ENCODE measurements at regions not wholly inside any gene's neighbourhood (a gene's known extent, or its start where the extent isn't known, plus 50 kb on each side); places are given as distances from the start of the nearest gene placed in this dataset.

DNA sequence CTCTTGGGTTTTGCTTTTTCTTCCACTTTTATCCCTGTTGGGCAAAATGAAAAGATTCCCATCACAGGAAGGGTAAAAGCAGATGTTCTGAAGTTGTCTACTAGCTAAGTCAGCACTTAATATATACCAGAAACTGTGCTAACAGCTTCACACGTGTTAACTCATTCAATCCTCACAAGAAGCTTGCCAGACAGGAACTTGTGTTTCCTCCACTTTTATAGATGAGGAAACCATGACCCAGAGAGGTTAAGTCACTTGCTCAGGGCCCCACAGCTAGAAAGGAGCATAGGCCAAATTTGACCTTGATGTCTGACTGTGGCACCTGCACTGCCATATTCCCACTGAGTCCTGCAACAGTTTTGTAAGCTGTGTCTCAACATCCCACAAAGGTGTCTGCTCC, 76.8 kb upstream of the EPC2 start:
- H3K9me2 ChIP-seq (replicated peaks; ENCODE audit: insufficient read depth, low read length) = no peaks in the 10 kb centered on the region

DNA sequence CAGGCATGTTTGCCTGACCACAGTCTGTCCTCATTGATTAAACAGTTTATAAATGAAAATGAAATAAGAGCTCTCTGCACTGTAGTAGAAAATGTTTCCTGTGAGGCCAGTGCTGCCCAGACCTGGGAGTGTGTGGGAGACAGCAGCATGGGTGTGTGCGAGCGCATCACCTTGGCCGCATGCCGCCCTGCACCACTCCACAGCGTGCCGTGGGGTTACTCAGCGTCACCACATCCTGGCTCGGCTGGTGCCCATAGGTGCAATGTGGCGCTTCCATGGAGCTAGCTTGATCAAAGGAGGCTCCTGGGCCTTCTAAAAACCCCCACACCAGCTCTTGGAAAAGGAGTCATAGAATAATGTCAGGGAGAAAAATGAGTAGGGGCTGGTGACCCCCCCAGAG, 76.0 kb upstream of the EPC2 start:
- DNase-seq = no peak
- no peak overlapping the region for H2AFZ ChIP-seq (ENCODE audit: low read length)
- H3K27me3 ChIP-seq (replicated peaks; ENCODE audit: insufficient read depth, low read length) = no peaks in the 10 kb centered on the region
- no peak overlapping the region for H3K27ac ChIP-seq (ENCODE audit: low read length)
- no peaks in the 10 kb centered on the region for H3K9me3 ChIP-seq (replicated peaks; ENCODE audit: insufficient read depth, low read length)
- no peaks in the 10 kb centered on the region for H4K20me1 ChIP-seq (ENCODE audit: insufficient read depth, low read length)
- H3K4me2 ChIP-seq (ENCODE audit: low read depth, low read length) = no peak overlapping the region
- TF ChIP-seq EZH2 (optimal IDR thresholded peaks at IDR 0.05; ENCODE audit: low read depth, low read length) (no peak), EZH2phosphoT487 (IDR thresholded peaks at IDR 0.05; ENCODE audit: low read length) (no peak)
- TF ChIP-seq, protein P1, sequence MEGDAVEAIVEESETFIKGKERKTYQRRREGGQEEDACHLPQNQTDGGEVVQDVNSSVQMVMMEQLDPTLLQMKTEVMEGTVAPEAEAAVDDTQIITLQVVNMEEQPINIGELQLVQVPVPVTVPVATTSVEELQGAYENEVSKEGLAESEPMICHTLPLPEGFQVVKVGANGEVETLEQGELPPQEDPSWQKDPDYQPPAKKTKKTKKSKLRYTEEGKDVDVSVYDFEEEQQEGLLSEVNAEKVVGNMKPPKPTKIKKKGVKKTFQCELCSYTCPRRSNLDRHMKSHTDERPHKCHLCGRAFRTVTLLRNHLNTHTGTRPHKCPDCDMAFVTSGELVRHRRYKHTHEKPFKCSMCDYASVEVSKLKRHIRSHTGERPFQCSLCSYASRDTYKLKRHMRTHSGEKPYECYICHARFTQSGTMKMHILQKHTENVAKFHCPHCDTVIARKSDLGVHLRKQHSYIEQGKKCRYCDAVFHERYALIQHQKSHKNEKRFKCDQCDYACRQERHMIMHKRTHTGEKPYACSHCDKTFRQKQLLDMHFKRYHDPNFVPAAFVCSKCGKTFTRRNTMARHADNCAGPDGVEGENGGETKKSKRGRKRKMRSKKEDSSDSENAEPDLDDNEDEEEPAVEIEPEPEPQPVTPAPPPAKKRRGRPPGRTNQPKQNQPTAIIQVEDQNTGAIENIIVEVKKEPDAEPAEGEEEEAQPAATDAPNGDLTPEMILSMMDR (IDR thresholded peaks at IDR 0.05; ENCODE audit: low read length) = no peak
- H3F3A ChIP-seq (ENCODE audit: insufficient read depth, low read length) = no peaks in the 10 kb centered on the region
- H3K79me2 ChIP-seq (ENCODE audit: low read length) = no peaks in the 10 kb centered on the region
- H3K9me2 ChIP-seq (replicated peaks; ENCODE audit: insufficient read depth, low read length) = no peaks in the 10 kb centered on the region
- no peak overlapping the region for H3K4me3 ChIP-seq (ENCODE audit: low read length)
- H3K4me1 ChIP-seq (ENCODE audit: low read length) = peaks cover 12% of the 10 kb centered on the region
- H3K9ac ChIP-seq (ENCODE audit: low read length) = no peak overlapping the region
- no peaks in the 10 kb centered on the region for H3K36me3 ChIP-seq (replicated peaks; ENCODE audit: insufficient read depth, low read length)

More for the DNA sequence above, 76.8 kb upstream of the EPC2 start:
- no peaks in the 10 kb centered on the region for H4K20me1 ChIP-seq (ENCODE audit: insufficient read depth, low read length)
- no peaks in the 10 kb centered on the region for H3K79me2 ChIP-seq (ENCODE audit: low read length)
- H3K27ac ChIP-seq (ENCODE audit: low read length) = no peak overlapping the region
- TF ChIP-seq EZH2phosphoT487 (IDR thresholded peaks at IDR 0.05; ENCODE audit: low read length) = no peak
- TF ChIP-seq, protein P1 (IDR thresholded peaks at IDR 0.05; ENCODE audit: low read length) = no peak
- no peak for TF ChIP-seq EZH2 (optimal IDR thresholded peaks at IDR 0.05; ENCODE audit: low read depth, low read length)
- no peak overlapping the region for H3K4me3 ChIP-seq (ENCODE audit: low read length)
- no peak overlapping the region for H3K4me2 ChIP-seq (ENCODE audit: low read depth, low read length)
- peak; percentile 40 for DNase-seq
- no peaks in the 10 kb centered on the region for H3K36me3 ChIP-seq (replicated peaks; ENCODE audit: insufficient read depth, low read length)
- no peak overlapping the region for H3K9ac ChIP-seq (ENCODE audit: low read length)
- H3K9me3 ChIP-seq (replicated peaks; ENCODE audit: insufficient read depth, low read length) = no peaks in the 10 kb centered on the region
- no peaks in the 10 kb centered on the region for H3K27me3 ChIP-seq (replicated peaks; ENCODE audit: insufficient read depth, low read length)
- peaks cover 12% of the 10 kb centered on the region for H3K4me1 ChIP-seq (ENCODE audit: low read length)
- H2AFZ ChIP-seq (ENCODE audit: low read length) = no peak overlapping the region
- H3F3A ChIP-seq (ENCODE audit: insufficient read depth, low read length) = no peaks in the 10 kb centered on the region

DNA sequence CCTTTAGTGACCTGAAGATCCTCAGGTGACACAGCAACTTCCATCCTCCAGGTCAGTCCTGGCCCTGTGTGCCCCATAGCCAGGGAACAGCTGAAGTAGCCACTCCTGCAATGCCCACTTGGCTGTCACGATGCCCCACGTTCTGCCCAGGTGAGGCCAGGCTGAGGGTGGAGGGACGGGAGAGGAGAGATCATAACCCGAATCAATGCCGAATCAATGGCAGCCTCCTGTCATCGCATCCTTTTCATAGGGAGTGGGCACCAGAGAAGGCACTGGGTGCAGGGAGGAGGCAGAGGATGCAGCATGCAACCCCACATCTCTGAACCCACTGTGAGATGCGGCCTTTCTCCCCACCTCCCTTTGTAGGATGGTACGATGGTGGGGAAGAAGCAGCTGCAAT, 75.3 kb upstream of the EPC2 start:
- H3K9me3 ChIP-seq (replicated peaks; ENCODE audit: insufficient read depth, low read length) = no peaks in the 10 kb centered on the region
- no peaks in the 10 kb centered on the region for H3K79me2 ChIP-seq (ENCODE audit: low read length)
- H3K9me2 ChIP-seq (replicated peaks; ENCODE audit: insufficient read depth, low read length) = no peaks in the 10 kb centered on the region
- H2AFZ ChIP-seq (ENCODE audit: low read length) = no peak overlapping the region
- DNase-seq = no peak
- H3K27me3 ChIP-seq (replicated peaks; ENCODE audit: insufficient read depth, low read length) = no peaks in the 10 kb centered on the region
- no peak overlapping the region for H3K9ac ChIP-seq (ENCODE audit: low read length)
- no peaks in the 10 kb centered on the region for H3K36me3 ChIP-seq (replicated peaks; ENCODE audit: insufficient read depth, low read length)
- no peak for TF ChIP-seq EZH2phosphoT487 (IDR thresholded peaks at IDR 0.05; ENCODE audit: low read length)
- no peak for TF ChIP-seq EZH2 (optimal IDR thresholded peaks at IDR 0.05; ENCODE audit: low read depth, low read length)
- TF ChIP-seq, protein P1 (IDR thresholded peaks at IDR 0.05; ENCODE audit: low read length) = no peak
- peaks cover 12% of the 10 kb centered on the region for H3K4me1 ChIP-seq (ENCODE audit: low read length)
- no peak overlapping the region for H3K4me2 ChIP-seq (ENCODE audit: low read depth, low read length)
- H4K20me1 ChIP-seq (ENCODE audit: insufficient read depth, low read length) = no peaks in the 10 kb centered on the region
- H3K4me3 ChIP-seq (ENCODE audit: low read length) = no peak overlapping the region
- no peak overlapping the region for H3K27ac ChIP-seq (ENCODE audit: low read length)
- no peaks in the 10 kb centered on the region for H3F3A ChIP-seq (ENCODE audit: insufficient read depth, low read length)

Measured in MM.1S (cell line).